22Rv1 (cell line): ENCODE measurements at regions not wholly inside any gene's neighbourhood (a gene's known extent, or its start where the extent isn't known, plus 50 kb on each side); places are given as distances from the start of the nearest gene placed in this dataset.

Experiments used
- H3K27ac ChIP-seq: fragments of 450-650 bp; 2 replicates; pipeline ENCODE4 v1.5.1; 2017
- ZFX ChIP-seq: fragments of 450-650 bp; IDR thresholded peaks from 2 replicates; pipeline ENCODE4 v1.6.1; 2017; ENCODE audit warnings: antibody characterized with exemption, borderline replicate concordance
- TF ChIP-seq, protein P1 (sequence below): fragments of 450-650 bp; IDR thresholded peaks from 2 replicates; pipeline ENCODE4 v1.5.1; 2017; ENCODE audit warnings: mild to moderate bottlenecking

DNA sequence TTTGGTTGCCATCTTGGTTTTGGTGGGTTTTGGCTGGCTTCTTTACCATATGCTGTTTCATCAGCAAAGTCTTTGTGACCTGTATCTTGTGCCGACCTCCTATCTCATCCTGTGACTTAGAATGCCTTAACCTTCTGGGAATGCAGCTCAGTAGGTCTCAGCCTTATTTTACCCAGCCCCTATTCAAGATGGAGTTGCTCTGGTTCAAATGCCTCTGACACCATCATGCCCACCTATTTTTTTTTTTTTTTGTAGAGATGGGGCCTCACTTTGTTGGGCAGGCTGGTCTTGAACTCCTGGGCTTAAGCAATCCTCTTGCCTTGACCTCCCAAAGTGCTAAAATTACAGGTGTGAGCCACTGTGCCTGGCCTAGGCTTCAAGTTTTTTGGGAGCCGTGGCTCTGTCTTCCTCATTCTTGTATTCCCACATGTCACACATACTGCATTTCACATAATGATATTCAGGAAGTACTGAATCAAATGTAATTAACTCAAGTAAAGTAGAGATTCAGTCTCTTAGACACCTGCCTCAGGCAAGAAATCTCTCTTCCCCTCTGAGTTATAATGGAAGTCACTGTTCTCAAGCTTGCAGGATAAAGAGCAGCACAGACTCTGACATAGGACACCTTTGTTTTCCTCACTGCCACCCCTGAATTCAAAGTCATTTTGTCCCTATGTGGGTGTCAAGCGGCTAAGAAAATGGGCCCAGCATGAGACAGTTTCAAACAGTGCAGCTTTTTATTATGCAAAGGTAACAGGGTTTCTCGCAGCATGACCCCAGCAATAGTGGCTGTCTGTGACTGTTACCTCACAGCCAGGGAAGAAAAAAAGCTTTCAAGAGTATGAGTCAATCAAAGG lies 159.0 kb downstream of the PTPN11 start:
- TF ChIP-seq ZFX = no peak
- TF ChIP-seq, protein P1, sequence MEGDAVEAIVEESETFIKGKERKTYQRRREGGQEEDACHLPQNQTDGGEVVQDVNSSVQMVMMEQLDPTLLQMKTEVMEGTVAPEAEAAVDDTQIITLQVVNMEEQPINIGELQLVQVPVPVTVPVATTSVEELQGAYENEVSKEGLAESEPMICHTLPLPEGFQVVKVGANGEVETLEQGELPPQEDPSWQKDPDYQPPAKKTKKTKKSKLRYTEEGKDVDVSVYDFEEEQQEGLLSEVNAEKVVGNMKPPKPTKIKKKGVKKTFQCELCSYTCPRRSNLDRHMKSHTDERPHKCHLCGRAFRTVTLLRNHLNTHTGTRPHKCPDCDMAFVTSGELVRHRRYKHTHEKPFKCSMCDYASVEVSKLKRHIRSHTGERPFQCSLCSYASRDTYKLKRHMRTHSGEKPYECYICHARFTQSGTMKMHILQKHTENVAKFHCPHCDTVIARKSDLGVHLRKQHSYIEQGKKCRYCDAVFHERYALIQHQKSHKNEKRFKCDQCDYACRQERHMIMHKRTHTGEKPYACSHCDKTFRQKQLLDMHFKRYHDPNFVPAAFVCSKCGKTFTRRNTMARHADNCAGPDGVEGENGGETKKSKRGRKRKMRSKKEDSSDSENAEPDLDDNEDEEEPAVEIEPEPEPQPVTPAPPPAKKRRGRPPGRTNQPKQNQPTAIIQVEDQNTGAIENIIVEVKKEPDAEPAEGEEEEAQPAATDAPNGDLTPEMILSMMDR = no peak
- H3K27ac ChIP-seq = no peak overlapping the region

DNA sequence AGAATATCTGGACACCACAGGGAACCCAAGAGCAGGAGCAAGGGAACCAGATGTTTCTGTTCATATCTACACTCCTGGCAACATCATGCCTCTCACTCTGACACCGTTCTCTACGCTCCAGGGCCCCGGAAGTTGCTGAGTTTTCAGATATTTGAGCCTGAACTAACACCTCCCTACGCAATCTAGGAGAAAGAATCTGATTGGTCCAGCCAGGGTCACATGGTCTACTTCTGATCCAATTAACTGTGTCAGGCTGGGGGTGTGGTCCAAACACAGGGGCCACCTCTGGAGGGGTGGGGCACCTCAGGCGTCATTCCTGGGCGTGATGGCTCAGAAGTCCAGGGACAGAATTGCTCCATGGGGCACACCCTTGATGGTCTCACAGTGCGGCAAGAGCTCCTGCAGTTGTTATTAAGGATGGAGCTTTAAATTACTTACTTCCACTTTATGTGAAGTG lies 165.5 kb downstream of the PTPN11 start:
- TF ChIP-seq, protein P1 = no peak
- TF ChIP-seq ZFX = no peak
- H3K27ac ChIP-seq = no peak overlapping the region

DNA sequence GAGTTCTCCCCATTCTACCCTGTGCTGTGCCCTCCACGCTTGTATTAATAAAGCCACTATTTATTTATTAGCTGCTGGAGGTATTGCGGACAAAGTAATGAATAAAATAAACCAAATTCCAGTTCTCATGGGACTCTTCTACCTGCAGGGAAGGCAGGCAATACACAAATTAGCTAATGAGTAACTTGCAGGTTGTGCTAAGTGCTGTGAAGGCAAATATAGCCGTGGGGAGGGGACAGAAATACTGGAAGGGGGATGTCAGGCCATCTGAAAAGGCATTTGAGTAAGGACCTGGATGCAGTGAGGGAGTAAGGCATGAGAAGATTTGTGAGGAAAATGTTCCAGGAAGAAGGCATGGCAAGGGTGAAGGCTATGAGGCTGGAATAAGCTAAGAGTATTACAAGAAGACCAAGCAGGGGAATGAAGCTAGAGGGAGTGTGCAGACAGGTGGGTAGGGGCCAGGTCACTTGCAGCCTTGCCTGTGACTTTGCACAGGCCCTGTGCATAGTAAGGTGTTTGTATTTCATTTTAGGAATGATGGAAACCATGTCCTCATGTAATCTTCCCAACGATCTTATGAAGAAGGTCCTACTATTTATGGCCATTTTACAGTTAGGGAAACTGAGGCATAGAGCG lies 167.5 kb downstream of the PTPN11 start:
- TF ChIP-seq ZFX = no peak
- TF ChIP-seq, protein P1 = no peak
- H3K27ac ChIP-seq = no peak overlapping the region

DNA sequence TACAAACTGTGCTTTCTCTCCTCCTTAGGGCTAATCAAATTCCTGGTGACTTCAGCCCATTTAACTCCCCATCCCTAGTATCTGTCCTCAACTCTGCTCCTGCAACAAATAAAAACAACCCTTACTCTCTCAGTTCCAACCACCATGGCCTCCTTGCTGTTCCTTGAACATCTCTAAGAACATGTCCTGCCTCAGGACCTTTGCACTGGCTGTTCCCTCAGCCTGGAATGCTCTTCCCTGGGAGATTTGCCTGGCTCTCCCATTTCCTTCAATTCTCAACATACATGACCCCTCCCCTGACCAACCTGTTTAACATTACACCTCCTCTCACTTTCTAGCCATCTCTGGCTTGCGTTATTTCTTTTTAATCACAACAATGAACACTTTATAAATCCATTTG lies 170.5 kb downstream of the PTPN11 start:
- TF ChIP-seq, protein P1 = no peak
- TF ChIP-seq ZFX = no peak
- no peak overlapping the region for H3K27ac ChIP-seq

DNA sequence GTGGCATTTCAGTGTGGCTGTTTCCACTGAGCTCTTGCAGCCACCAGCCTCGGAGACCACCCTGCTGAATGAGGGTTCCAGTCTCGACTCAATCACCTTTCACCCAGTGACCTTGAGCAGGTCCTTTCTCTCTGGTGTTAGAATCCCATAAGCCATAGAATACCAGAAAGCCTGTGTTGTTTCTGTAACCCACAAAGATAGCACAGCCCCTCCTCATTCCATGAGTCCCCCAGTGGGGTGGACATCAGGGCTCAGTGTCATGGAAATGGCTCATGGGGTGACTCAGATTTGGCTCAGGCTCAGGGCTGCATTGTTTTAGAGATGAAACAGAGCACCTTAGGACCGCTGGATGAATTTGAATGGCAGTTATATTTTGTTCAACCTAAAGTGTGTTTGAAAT lies 171.5 kb downstream of the PTPN11 start:
- no peak overlapping the region for H3K27ac ChIP-seq
- no peak for TF ChIP-seq ZFX
- TF ChIP-seq, protein P1 = no peak

DNA sequence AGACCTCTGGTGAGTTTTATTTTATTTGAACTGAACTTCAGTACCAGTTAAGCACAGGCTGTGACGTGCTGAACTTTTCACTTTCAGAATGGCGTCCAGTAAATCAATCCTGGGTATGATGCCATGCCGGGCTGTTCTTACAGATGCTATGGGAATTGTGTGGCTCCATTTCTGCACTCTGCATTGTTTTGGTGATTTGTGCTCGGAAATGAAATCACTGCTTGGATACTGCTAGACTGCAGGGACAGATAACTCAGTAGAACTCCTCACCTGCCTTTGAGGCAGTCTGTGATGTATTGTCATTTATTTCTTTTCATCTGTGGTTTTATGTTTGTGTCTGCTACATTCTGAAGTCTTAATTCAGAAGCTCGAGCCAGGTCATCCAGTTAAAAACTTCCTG lies 172.7 kb downstream of the PTPN11 start:
- no peak overlapping the region for H3K27ac ChIP-seq
- TF ChIP-seq, protein P1 = no peak
- TF ChIP-seq ZFX = no peak

DNA sequence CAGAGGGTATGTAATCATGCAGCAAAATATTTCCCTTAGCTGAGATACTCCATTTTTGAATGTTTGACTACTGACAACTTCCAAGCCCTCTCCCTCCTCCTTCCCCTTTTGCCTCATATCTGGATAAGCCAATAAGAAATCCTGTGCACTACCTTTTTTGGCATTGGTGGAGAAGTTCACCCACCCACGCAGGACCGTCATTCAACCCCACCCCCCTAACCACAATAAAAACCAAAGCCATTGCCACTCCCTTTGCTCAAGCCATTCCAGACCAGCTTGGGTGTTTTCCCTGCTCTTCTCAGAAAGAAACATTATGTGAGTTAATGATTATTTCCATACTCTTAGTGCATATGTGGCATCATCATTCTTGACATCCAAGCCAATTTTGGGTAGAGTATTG lies 176.7 kb downstream of the PTPN11 start:
- no peak overlapping the region for H3K27ac ChIP-seq
- TF ChIP-seq ZFX = no peak
- TF ChIP-seq, protein P1 = no peak
